ENCODE measurements at regions not wholly inside any gene's neighbourhood (a gene's known extent, or its start where the extent isn't known, plus 50 kb on each side); places are given as distances from the start of the nearest gene placed in this dataset.

- H3K27me3 ChIP-seq (replicated peaks in 1 of 2; ENCODE audit: control insufficient read depth in 2 of 2, insufficient read depth in 2 of 2, low read length in 1 of 2) = no peaks in the 10 kb centered on the region
- no peak overlapping the region for H3K9ac ChIP-seq (ENCODE audit: control insufficient read depth, insufficient read depth, low read length)
- FAIRE-seq (no peak), DNase-seq (ENCODE audit: low read depth, low spot score) (no peak), ATAC-seq (no peak)
- no peaks in the 10 kb centered on the region for H4K20me1 ChIP-seq (ENCODE audit: control insufficient read depth, insufficient read depth)
- peaks cover 13% of the 10 kb centered on the region; the same call in 1 of the 2 replicates for H3K4me1 ChIP-seq (ENCODE audit: control insufficient read depth, insufficient read depth, low read length)
- CTCF ChIA-PET = interaction anchor here (0.6 to 1.7 kb wide), 5 partner anchors 9 to 1955 kb away, joined by 3 to 6 read pairs (median 3); no protein-coding TSS in a partner anchor
- H3K36me3 ChIP-seq (ENCODE audit: control insufficient read depth in 2 of 2, insufficient read depth in 2 of 2, low read length in 1 of 2) = peaks cover 0 to 2% of the 10 kb centered on the region in 2 experiments; a peak in 1 of 4 replicates
- no peak for TF ChIP-seq MEF2A (IDR thresholded peaks at IDR 0.05; ENCODE audit: insufficient read depth, low read depth, low read length)
- TF ChIP-seq RELA (IDR thresholded peaks at IDR 0.05; ENCODE audit: borderline replicate concordance, partially characterized antibody) = no peak
- TF ChIP-seq RAD21 (IDR thresholded peaks at IDR 0.05; ENCODE audit: insufficient read depth, low read depth, low read length) = no peak
- no peak for TF ChIP-seq CBFB (IDR thresholded peaks at IDR 0.05; ENCODE audit: low read depth)
- TF ChIP-seq TAF1 (IDR thresholded peaks at IDR 0.05; ENCODE audit: borderline replicate concordance, low read depth, low read length) = no peak
- H3K9me3 ChIP-seq (replicated peaks; ENCODE audit: control insufficient read depth, insufficient read depth, low read length) = no peaks in the 10 kb centered on the region
- H3K4me3 ChIP-seq = no peak overlapping the region
- in situ Hi-C loops (cut with MboI) (no loop called here), intact Hi-C loops (cut with micrococcal nuclease; ENCODE audit: unreplicated experiment) (no loop called here)
- no peak overlapping the region for H3K4me2 ChIP-seq (ENCODE audit: control insufficient read depth, insufficient read depth)
- WGBS (ENCODE audit: insufficient coverage, insufficient replicate concordance, low lambda C conversion rate, missing lambda C conversion rate) = 42% methylated on average over 6 of the region's 6 CpGs
- no peak overlapping the region for H2AFZ ChIP-seq (ENCODE audit: control insufficient read depth, low read depth, low read length)
- H3K27ac ChIP-seq (ENCODE audit: control insufficient read depth, insufficient read depth) = no peak overlapping the region
- RAD21 ChIA-PET (ENCODE audit: unreplicated experiment) = interaction anchor here (0.9 to 1.4 kb wide), 2 partner anchors 9 to 24 kb away, joined by 3 to 4 read pairs; no protein-coding TSS in a partner anchor
- SMC1A ChIA-PET (ENCODE audit: uncharacterized antibody, unreplicated experiment) = interaction anchor here (1.0 to 1.9 kb wide), 6 partner anchors 9 to 47 kb away, joined by 3 to 11 read pairs (median 4); no protein-coding TSS in a partner anchor
- no TSS peak for BruUV-seq (replicated peaks)
- H3K79me2 ChIP-seq (ENCODE audit: control insufficient read depth, insufficient read depth, low read length) = peaks cover 2% of the 10 kb centered on the region
- POLR2A ChIA-PET = no interaction called here
Observed at GRCh38 chr3:44067431-44067830, 174.3 kb upstream of the TOPAZ1 start.

- Histone ChIP-seq H3K4me3 (no peak overlapping the region), H2AFZ (ENCODE audit: control insufficient read depth, low read depth, low read length) (no peak overlapping the region), H3K4me2 (ENCODE audit: control insufficient read depth, insufficient read depth) (no peak overlapping the region), H3K27ac (ENCODE audit: control insufficient read depth, insufficient read depth) (no peak overlapping the region), H3K4me1 (ENCODE audit: control insufficient read depth, insufficient read depth, low read length) (peaks cover 13% of the 10 kb centered on the region; the same call in 1 of the 2 replicates), H3K9me3 (replicated peaks; ENCODE audit: control insufficient read depth, insufficient read depth, low read length) (no peaks in the 10 kb centered on the region), H3K79me2 (ENCODE audit: control insufficient read depth, insufficient read depth, low read length) (peaks cover 2% of the 10 kb centered on the region), H3K9ac (ENCODE audit: control insufficient read depth, insufficient read depth, low read length) (no peak overlapping the region), H3K36me3 (ENCODE audit: control insufficient read depth in 2 of 2, insufficient read depth in 2 of 2, low read length in 1 of 2) (peaks cover 0 to 2% of the 10 kb centered on the region in 2 experiments; a peak in 1 of 4 replicates), H3K27me3 (replicated peaks in 1 of 2; ENCODE audit: control insufficient read depth in 2 of 2, insufficient read depth in 2 of 2, low read length in 1 of 2) (no peaks in the 10 kb centered on the region), H4K20me1 (ENCODE audit: control insufficient read depth, insufficient read depth) (no peaks in the 10 kb centered on the region)
- SMC1A ChIA-PET (ENCODE audit: uncharacterized antibody, unreplicated experiment) = interaction anchor here (0.9 to 1.9 kb wide), 5 partner anchors 9 to 65 kb away, joined by 3 to 11 read pairs (median 4); no protein-coding TSS in a partner anchor
- BruUV-seq (replicated peaks) = no TSS peak
- intact Hi-C loops (cut with micrococcal nuclease; ENCODE audit: unreplicated experiment) = no loop called here
- POLR2A ChIA-PET = interaction anchor here (0.6 kb wide), 1 partner anchor 30 kb away, joined by 8 read pairs; no protein-coding TSS in a partner anchor
- 68% methylated on average over 3 of the region's 3 CpGs for WGBS (ENCODE audit: insufficient coverage, insufficient replicate concordance, low lambda C conversion rate, missing lambda C conversion rate)
- in situ Hi-C loops (cut with MboI) = no loop called here
- FAIRE-seq (no peak), DNase-seq (ENCODE audit: low read depth, low spot score) (no peak), ATAC-seq (no peak)
- CTCF ChIA-PET = interaction anchor here (1.3 kb wide), 2 partner anchors 8 to 44 kb away, joined by 3 to 6 read pairs; no protein-coding TSS in a partner anchor
- RAD21 ChIA-PET (ENCODE audit: unreplicated experiment) = no interaction called here
- TF ChIP-seq PAX5 (IDR thresholded peaks at IDR 0.05; ENCODE audit: borderline replicate concordance, low read depth, low read length) = no peak
- no peak for TF ChIP-seq SMC3 (IDR thresholded peaks at IDR 0.05; ENCODE audit: borderline replicate concordance, low read length)
- no peak for TF ChIP-seq CBX3 (IDR thresholded peaks at IDR 0.05; ENCODE audit: borderline replicate concordance, low read depth)
- no peak for TF ChIP-seq MTA2 (IDR thresholded peaks at IDR 0.05; ENCODE audit: low read depth)
- no peak for TF ChIP-seq SPI1 (IDR thresholded peaks at IDR 0.05; ENCODE audit: borderline replicate concordance, insufficient read depth, low read depth, low read length)
- TF ChIP-seq CEBPZ (IDR thresholded peaks at IDR 0.05; ENCODE audit: low read depth, low read length) = no peak
- no peak for TF ChIP-seq ZBED1 (IDR thresholded peaks at IDR 0.05; ENCODE audit: borderline replicate concordance)
- TF ChIP-seq MXI1 (IDR thresholded peaks at IDR 0.05; ENCODE audit: low read depth, low read length) = no peak
- TF ChIP-seq SRF (IDR thresholded peaks at IDR 0.05; ENCODE audit: low read depth in 2 of 2, low read length in 2 of 2) = no peak
Observed at GRCh38 chr3:44068753-44069152, 172.9 kb upstream of the TOPAZ1 start.
